SK-N-SH (cell line): ENCODE measurements at regions not wholly inside any gene's neighbourhood (a gene's known extent, or its start where the extent isn't known, plus 50 kb on each side); places are given as distances from the start of the nearest gene placed in this dataset.

Experiments used
- CTCF ChIA-PET: fragments of 300-600, 350-600 bp; formaldehyde crosslinking; extraction: SDS; loops from one replicate; lab custom pipeline; 2021; lab: Yijun Ruan, JAX
- POLR2A ChIA-PET: fragments of 350-600 bp; sonication (Branson Sonifier 250); formaldehyde crosslinking; extraction: SDS; loops from one replicate; lab custom pipeline; 2020; ENCODE audit warnings: antibody characterized with exemption, inconsistent platforms; lab: Yijun Ruan, JAX
- DNase-seq: peaks from one replicate; pipeline ENCODE4 v3.0.0; 2012
- H2AFZ ChIP-seq: fragments of 200-600 bp; sonication (generic); 2 replicates; pipeline ENCODE4 v1.8.1; 2016; ENCODE audit warnings: antibody characterized with exemption, mild to moderate bottlenecking, low read depth
- H3F3A ChIP-seq: fragments of 200-600 bp; sonication (generic); replicated peaks from 2 replicates; pipeline ENCODE3; 2016; ENCODE audit warnings: antibody characterized with exemption, mild to moderate bottlenecking; ENCODE audit not compliant: insufficient read depth
- H3K27ac ChIP-seq, 2 experiments: fragments of 200-500 bp in 1 of 2; fragments of 200-600 bp in 1 of 2; sonication (Bioruptor generic) in 1 of 2; sonication (generic), shearing (Covaris generic) in 1 of 2; 2 replicates each; pipeline versions ENCODE4 v1.5.1 to v1.6.1; 2014 to 2016; ENCODE audit warnings: low read depth in 2 of 2, inconsistent platforms in 1 of 2, low read length in 1 of 2, mild to moderate bottlenecking in 1 of 2, mixed read lengths in 1 of 2
- H3K27me3 ChIP-seq: fragments of 200-600 bp; sonication (generic), shearing (Covaris generic); 2 replicates; pipeline ENCODE4 v1.6.1; 2016; ENCODE audit warnings: mixed run types; ENCODE audit not compliant: insufficient read depth
- H3K36me3 ChIP-seq, 2 experiments: fragments of 200-500 bp in 1 of 2; fragments of 200-600 bp in 1 of 2; sonication (Bioruptor generic) in 1 of 2; sonication (generic) in 1 of 2; replicated peaks in 1 of 2; 2 replicates each; pipeline versions ENCODE3 to v1.5.1; 2014 to 2016; ENCODE audit warnings: low read length in 1 of 2, mild to moderate bottlenecking in 1 of 2; ENCODE audit not compliant: insufficient read depth in 2 of 2, control insufficient read depth in 1 of 2
- H3K4me1 ChIP-seq, 2 experiments: fragments of 200-500 bp in 1 of 2; fragments of 200-600 bp in 1 of 2; sonication (Bioruptor generic) in 1 of 2; sonication (generic), shearing (Covaris generic) in 1 of 2; 2 replicates each; pipeline versions ENCODE4 v1.5.1 to v1.6.1; 2014 to 2016; ENCODE audit warnings: low read depth in 1 of 2, low read length in 1 of 2, mixed run types in 1 of 2; ENCODE audit not compliant: insufficient read depth in 2 of 2, control insufficient read depth in 1 of 2
- H3K4me2 ChIP-seq: fragments of 200-600 bp; sonication (generic), shearing (Covaris generic); 2 replicates; pipeline ENCODE4 v1.6.1; 2017; ENCODE audit warnings: mixed run types
- H3K4me3 ChIP-seq, 2 experiments: fragments of 200-500 bp in 1 of 2; fragments of 200-600 bp in 1 of 2; sonication (Bioruptor generic) in 1 of 2; sonication (generic), shearing (Covaris generic) in 1 of 2; 2 replicates each; pipeline versions ENCODE4 v1.5.1 to v1.8.1; 2014 to 2016; ENCODE audit warnings: low read depth in 2 of 2, inconsistent platforms in 1 of 2, low read length in 1 of 2, mild to moderate bottlenecking in 1 of 2, mixed read lengths in 1 of 2, moderate library complexity in 1 of 2
- H3K79me2 ChIP-seq: fragments of 200-600 bp; sonication (generic); 2 replicates; pipeline ENCODE4 v1.8.1; 2017; ENCODE audit warnings: mild to moderate bottlenecking; ENCODE audit not compliant: insufficient read depth
- H3K9ac ChIP-seq: fragments of 200-600 bp; sonication (generic); 2 replicates; pipeline ENCODE4 v1.6.1; 2017; ENCODE audit warnings: mixed run types
- H3K9me2 ChIP-seq: fragments of 200-600 bp; sonication (generic); 2 replicates; pipeline ENCODE4 v1.6.1; 2017; ENCODE audit warnings: mixed run types
- H3K9me3 ChIP-seq: fragments of 200-600 bp; sonication (generic); 2 replicates; pipeline ENCODE4 v1.6.1; 2017; ENCODE audit warnings: mixed run types, mild to moderate bottlenecking, moderate library complexity
- H4K20me1 ChIP-seq: fragments of 200-600 bp; sonication (generic); 2 replicates; pipeline ENCODE4 v1.6.1; 2017; ENCODE audit warnings: mild to moderate bottlenecking, mixed run types; ENCODE audit not compliant: insufficient read depth
- ELF1 ChIP-seq: IDR thresholded peaks from 2 replicates; pipeline ENCODE4 v1.4.0; 2012
- FOSL2 ChIP-seq: IDR thresholded peaks from 2 replicates; pipeline ENCODE4 v1.4.0; 2012; ENCODE audit warnings: low read depth, mild to moderate bottlenecking, moderate library complexity, borderline replicate concordance
- JUND ChIP-seq: IDR thresholded peaks from 2 replicates; pipeline ENCODE4 v1.4.0; 2012
- MXI1 ChIP-seq: IDR thresholded peaks from 2 replicates; pipeline ENCODE4 v1.6.1; 2012; ENCODE audit warnings: mild to moderate bottlenecking, low read depth, low read length, improper control_type of control experiment
- PBX3 ChIP-seq: IDR thresholded peaks from 2 replicates; pipeline ENCODE4; 2012
- RAD21 ChIP-seq: IDR thresholded peaks from 2 replicates; pipeline ENCODE4 v1.6.1; 2012; ENCODE audit warnings: mild to moderate bottlenecking, low read length
- TAF1 ChIP-seq: IDR thresholded peaks from 2 replicates; pipeline ENCODE4 v1.6.1; 2012; ENCODE audit warnings: low read depth, mild to moderate bottlenecking, low read length, moderate library complexity, borderline replicate concordance
- whole genome bisulfite sequencing: methylation state at CpG from one replicate; pipeline ENCODE4 v1.1.6; 2017; ENCODE audit warnings: low lambda C conversion rate; 5-methylcytosine and 5-hydroxymethylcytosine counted together
- TF ChIP-seq, protein P1 (sequence below): IDR thresholded peaks from 2 replicates; pipeline ENCODE4 v1.6.1; 2012; ENCODE audit warnings: mild to moderate bottlenecking, low read depth, low read length, moderate library complexity
- TF ChIP-seq, protein P2 (sequence below): fragments of 200-600 bp; sonication (generic); IDR thresholded peaks from 2 replicates; pipeline ENCODE4 v1.6.1; 2017; ENCODE audit warnings: antibody characterized with exemption, mild to moderate bottlenecking, moderate library complexity

GRCh38 chr3:18888819-18889218, 259.5 kb upstream of the KCNH8 start (continued):
- TF ChIP-seq, protein P1, sequence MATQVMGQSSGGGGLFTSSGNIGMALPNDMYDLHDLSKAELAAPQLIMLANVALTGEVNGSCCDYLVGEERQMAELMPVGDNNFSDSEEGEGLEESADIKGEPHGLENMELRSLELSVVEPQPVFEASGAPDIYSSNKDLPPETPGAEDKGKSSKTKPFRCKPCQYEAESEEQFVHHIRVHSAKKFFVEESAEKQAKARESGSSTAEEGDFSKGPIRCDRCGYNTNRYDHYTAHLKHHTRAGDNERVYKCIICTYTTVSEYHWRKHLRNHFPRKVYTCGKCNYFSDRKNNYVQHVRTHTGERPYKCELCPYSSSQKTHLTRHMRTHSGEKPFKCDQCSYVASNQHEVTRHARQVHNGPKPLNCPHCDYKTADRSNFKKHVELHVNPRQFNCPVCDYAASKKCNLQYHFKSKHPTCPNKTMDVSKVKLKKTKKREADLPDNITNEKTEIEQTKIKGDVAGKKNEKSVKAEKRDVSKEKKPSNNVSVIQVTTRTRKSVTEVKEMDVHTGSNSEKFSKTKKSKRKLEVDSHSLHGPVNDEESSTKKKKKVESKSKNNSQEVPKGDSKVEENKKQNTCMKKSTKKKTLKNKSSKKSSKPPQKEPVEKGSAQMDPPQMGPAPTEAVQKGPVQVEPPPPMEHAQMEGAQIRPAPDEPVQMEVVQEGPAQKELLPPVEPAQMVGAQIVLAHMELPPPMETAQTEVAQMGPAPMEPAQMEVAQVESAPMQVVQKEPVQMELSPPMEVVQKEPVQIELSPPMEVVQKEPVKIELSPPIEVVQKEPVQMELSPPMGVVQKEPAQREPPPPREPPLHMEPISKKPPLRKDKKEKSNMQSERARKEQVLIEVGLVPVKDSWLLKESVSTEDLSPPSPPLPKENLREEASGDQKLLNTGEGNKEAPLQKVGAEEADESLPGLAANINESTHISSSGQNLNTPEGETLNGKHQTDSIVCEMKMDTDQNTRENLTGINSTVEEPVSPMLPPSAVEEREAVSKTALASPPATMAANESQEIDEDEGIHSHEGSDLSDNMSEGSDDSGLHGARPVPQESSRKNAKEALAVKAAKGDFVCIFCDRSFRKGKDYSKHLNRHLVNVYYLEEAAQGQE = no peak
- TF ChIP-seq JUND (no peak), TAF1 (no peak), FOSL2 (no peak), PBX3 (no peak), MXI1 (no peak), RAD21 (no peak)
- TF ChIP-seq, protein P2, sequence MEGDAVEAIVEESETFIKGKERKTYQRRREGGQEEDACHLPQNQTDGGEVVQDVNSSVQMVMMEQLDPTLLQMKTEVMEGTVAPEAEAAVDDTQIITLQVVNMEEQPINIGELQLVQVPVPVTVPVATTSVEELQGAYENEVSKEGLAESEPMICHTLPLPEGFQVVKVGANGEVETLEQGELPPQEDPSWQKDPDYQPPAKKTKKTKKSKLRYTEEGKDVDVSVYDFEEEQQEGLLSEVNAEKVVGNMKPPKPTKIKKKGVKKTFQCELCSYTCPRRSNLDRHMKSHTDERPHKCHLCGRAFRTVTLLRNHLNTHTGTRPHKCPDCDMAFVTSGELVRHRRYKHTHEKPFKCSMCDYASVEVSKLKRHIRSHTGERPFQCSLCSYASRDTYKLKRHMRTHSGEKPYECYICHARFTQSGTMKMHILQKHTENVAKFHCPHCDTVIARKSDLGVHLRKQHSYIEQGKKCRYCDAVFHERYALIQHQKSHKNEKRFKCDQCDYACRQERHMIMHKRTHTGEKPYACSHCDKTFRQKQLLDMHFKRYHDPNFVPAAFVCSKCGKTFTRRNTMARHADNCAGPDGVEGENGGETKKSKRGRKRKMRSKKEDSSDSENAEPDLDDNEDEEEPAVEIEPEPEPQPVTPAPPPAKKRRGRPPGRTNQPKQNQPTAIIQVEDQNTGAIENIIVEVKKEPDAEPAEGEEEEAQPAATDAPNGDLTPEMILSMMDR = no peak

GRCh38 chr3:18888370-18888769, 259.9 kb upstream of the KCNH8 start:
- no peak overlapping the region for H3K9ac ChIP-seq
- CTCF ChIA-PET = interaction anchor here (0.6 to 2.7 kb wide), 6 partner anchors 12 to 1459 kb away, joined by 3 to 11 read pairs (median 3); no protein-coding TSS in a partner anchor
- POLR2A ChIA-PET = no interaction called here

More at GRCh38 chr3:18888370-18888769, 259.9 kb upstream of the KCNH8 start:
- H3K4me3 ChIP-seq = no peak overlapping the region
- TF ChIP-seq ELF1 = no peak
- peak; percentile 21; the same call in 1 of the 2 replicates for TF ChIP-seq RAD21
- TF ChIP-seq, all 33 proteins: peak for 1
- no peaks in the 10 kb centered on the region for H3K9me3 ChIP-seq
- WGBS = 87% methylated on average over 4 of the region's 4 CpGs
- H3K79me2 ChIP-seq = no peaks in the 10 kb centered on the region
- H3K9me2 ChIP-seq = no peaks in the 10 kb centered on the region
- H3K4me2 ChIP-seq = no peak overlapping the region
- H2AFZ ChIP-seq = no peak overlapping the region
- no peak for DNase-seq
- H4K20me1 ChIP-seq = no peaks in the 10 kb centered on the region
- H3K36me3 ChIP-seq = no peaks in the 10 kb centered on the region
- no peaks in the 10 kb centered on the region; a peak in 1 of 4 replicates for H3K4me1 ChIP-seq
- H3F3A ChIP-seq = no peaks in the 10 kb centered on the region
- H3K27ac ChIP-seq = no peak overlapping the region
- no peaks in the 10 kb centered on the region for H3K27me3 ChIP-seq
